IMR-90 (cell line): ENCODE measurements at regions not wholly inside any gene's neighbourhood (a gene's known extent, or its start where the extent isn't known, plus 50 kb on each side); places are given as distances from the start of the nearest gene placed in this dataset.
A peak's percentile ranks its signal among the peaks of the same experiment; 100 is the strongest.

Experiments used
- ATAC-seq: fragments of 200-7000 bp; cut with Tn5 transposase; 2 replicates; pipeline ENCODE4 v1.9.1; 2020; ENCODE audit warnings: low read depth, mild to moderate bottlenecking, moderate library complexity
- BruUV-seq: library from RNA; stranded (reverse); fragments of 400-500 nt; replicated peaks from 2 replicates; lab custom pipeline; 2021; lab: Mats Ljungman, UMichigan
- CTCF ChIA-PET: fragments of 300-600 bp; formaldehyde crosslinking; extraction: SDS; loops from one replicate; lab custom pipeline; 2021; ENCODE audit warnings: antibody characterized with exemption; lab: Yijun Ruan, JAX
- POLR2A ChIA-PET: fragments of 300-600 bp; sonication (Branson Sonifier 250); formaldehyde crosslinking; loops from one replicate; lab custom pipeline; 2022; ENCODE audit warnings: antibody characterized with exemption; ENCODE audit not compliant: unreplicated experiment; lab: Charles Lee
- DNase-seq: peaks from one replicate; pipeline ENCODE4 v3.0.0; 2013
- H2AFZ ChIP-seq: replicated peaks from 2 replicates; pipeline ENCODE3; 2013; ENCODE audit warnings: low read length, mild to moderate bottlenecking; ENCODE audit not compliant: poor library complexity
- H2AK5ac ChIP-seq: 2 replicates; pipeline ENCODE4 v1.6.1; 2013; ENCODE audit warnings: low read depth, low read length, inconsistent platforms
- H2AK9ac ChIP-seq: replicated peaks from 2 replicates; pipeline ENCODE3; 2013; ENCODE audit warnings: mild to moderate bottlenecking, low read depth, low read length, moderate library complexity; ENCODE audit not compliant: poor library complexity
- H2BK120ac ChIP-seq: 2 replicates; pipeline ENCODE4 v1.6.1; 2013; ENCODE audit warnings: low read depth, low read length, inconsistent platforms
- H2BK15ac ChIP-seq: 3 replicates; pipeline ENCODE4 v1.6.1; 2013; ENCODE audit warnings: low read depth, low read length, inconsistent platforms
- H2BK20ac ChIP-seq: 2 replicates; pipeline ENCODE4 v1.6.1; 2013; ENCODE audit warnings: low read depth, mild to moderate bottlenecking, inconsistent platforms, low read length, moderate library complexity
- H2BK5ac ChIP-seq: 2 replicates; pipeline ENCODE4 v1.6.1; 2013; ENCODE audit warnings: mild to moderate bottlenecking, low read depth, low read length, inconsistent platforms; ENCODE audit not compliant: poor library complexity, severe bottlenecking
- H3K14ac ChIP-seq: replicated peaks from 2 replicates; pipeline ENCODE4 v1.6.1; 2013; ENCODE audit warnings: low read depth, low read length, inconsistent platforms
- H3K18ac ChIP-seq: 2 replicates; pipeline ENCODE4 v1.6.1; 2013; ENCODE audit warnings: low read depth, low read length, control low read depth
- H3K23ac ChIP-seq: 2 replicates; pipeline ENCODE4 v1.6.1; 2013; ENCODE audit warnings: low read depth, low read length, inconsistent platforms
- H3K27ac ChIP-seq: 2 replicates; pipeline ENCODE4 v1.5.1; 2013; ENCODE audit warnings: mild to moderate bottlenecking, control low read depth, low read length; ENCODE audit not compliant: insufficient read depth
- H3K27me3 ChIP-seq: 2 replicates; pipeline ENCODE4 v1.6.1; 2013; ENCODE audit warnings: low read length; ENCODE audit not compliant: control insufficient read depth, insufficient read depth
- H3K36me3 ChIP-seq: 2 replicates; pipeline ENCODE4 v1.6.1; 2013; ENCODE audit warnings: low read length, mixed read lengths; ENCODE audit not compliant: control insufficient read depth, insufficient read depth
- H3K4ac ChIP-seq: 2 replicates; pipeline ENCODE4 v1.6.1; 2013; ENCODE audit warnings: low read depth, low read length, inconsistent platforms
- H3K4me1 ChIP-seq: 2 replicates; pipeline ENCODE4 v1.6.1; 2013; ENCODE audit warnings: low read length, mixed read lengths; ENCODE audit not compliant: control insufficient read depth, insufficient read depth
- H3K4me2 ChIP-seq: 2 replicates; pipeline ENCODE4 v1.6.1; 2013; ENCODE audit warnings: low read depth, mild to moderate bottlenecking, control low read depth, low read length, moderate library complexity
- H3K4me3 ChIP-seq: 2 replicates; pipeline ENCODE4 v1.5.1; 2013; ENCODE audit warnings: low read depth, mild to moderate bottlenecking, control low read depth, low read length, moderate library complexity; ENCODE audit not compliant: insufficient read depth
- H3K56ac ChIP-seq: 2 replicates; pipeline ENCODE4 v1.6.1; 2013; ENCODE audit warnings: low read length, inconsistent platforms; ENCODE audit not compliant: insufficient read depth; ENCODE audit errors: extremely low read depth
- H3K79me1 ChIP-seq, 2 experiments: 2 replicates each; pipeline ENCODE4 v1.6.1; 2013; ENCODE audit warnings: low read length in 2 of 2, inconsistent platforms in 1 of 2, low read depth in 1 of 2
- H3K9ac ChIP-seq: 2 replicates; pipeline ENCODE4 v1.6.1; 2013; ENCODE audit warnings: low read depth, low read length, control low read depth
- H3K9me1 ChIP-seq: 2 replicates; pipeline ENCODE4 v1.6.1; 2013; ENCODE audit warnings: low read length, inconsistent platforms; ENCODE audit not compliant: insufficient read depth
- H3K9me3 ChIP-seq: 2 replicates; pipeline ENCODE4 v1.6.1; 2013; ENCODE audit warnings: low read length; ENCODE audit not compliant: control insufficient read depth, insufficient read depth
- H4K20me1 ChIP-seq: 2 replicates; pipeline ENCODE4 v1.6.1; 2013; ENCODE audit warnings: low read length, inconsistent platforms; ENCODE audit not compliant: insufficient read depth
- H4K5ac ChIP-seq: 2 replicates; pipeline ENCODE4 v1.6.1; 2013; ENCODE audit warnings: mild to moderate bottlenecking, low read depth, low read length, control low read depth
- H4K8ac ChIP-seq, 2 experiments: 2 replicates each; pipeline ENCODE4 v1.6.1; 2013; ENCODE audit warnings: low read depth in 2 of 2, low read length in 2 of 2, control low read depth in 1 of 2, inconsistent platforms in 1 of 2
- H4K91ac ChIP-seq: 2 replicates; pipeline ENCODE4 v1.6.1; 2013; ENCODE audit warnings: low read depth, low read length, inconsistent platforms; ENCODE audit not compliant: insufficient read depth
- CEBPB ChIP-seq: IDR thresholded peaks from 2 replicates; pipeline ENCODE4 v1.6.1; 2012; ENCODE audit warnings: low read depth, low read length, improper control_type of control experiment
- CTCF ChIP-seq: conservative IDR thresholded peaks from 2 replicates; pipeline ENCODE4 v1.5.1; 2012; ENCODE audit warnings: mild to moderate bottlenecking, low read depth, low read length, improper control_type of control experiment
- FOS ChIP-seq: fragments of 150-350 bp; IDR thresholded peaks from 2 replicates; pipeline ENCODE4 v1.6.1; 2016; ENCODE audit warnings: low read depth, low read length
- POLR2A ChIP-seq: IDR thresholded peaks from 2 replicates; pipeline ENCODE4 v1.6.1; 2012; ENCODE audit warnings: mild to moderate bottlenecking, low read depth, low read length
- RAD21 ChIP-seq: IDR thresholded peaks from 2 replicates; pipeline ENCODE4 v1.6.1; 2012; ENCODE audit warnings: low read length, improper control_type of control experiment
- RCOR1 ChIP-seq: IDR thresholded peaks from 2 replicates; pipeline ENCODE4 v1.6.1; 2012; ENCODE audit warnings: mild to moderate bottlenecking, low read length, improper control_type of control experiment; ENCODE audit not compliant: insufficient replicate concordance
- WGBS, 2 experiments: methylation state at CpG; one replicate each; pipeline versions ENCODE4 v1.1.5 to v1.1.7; 2013; ENCODE audit warnings: missing lambda C conversion rate in 2 of 2; ENCODE audit not compliant: insufficient read length in 1 of 2; ENCODE audit errors: extremely low coverage in 2 of 2; 5-methylcytosine and 5-hydroxymethylcytosine counted together
- dilution Hi-C: fragments of 300-500 bp; cut with HindIII; formaldehyde crosslinking; loops from one replicate; pipeline ENCODE4 v1.14.3; 2018; ENCODE audit warnings: low sequenced_read_pairs; ENCODE audit not compliant: unreplicated experiment
- in situ Hi-C: fragments of 300-500 bp; cut with MboI; formaldehyde crosslinking; loops from 3 replicates; pipeline ENCODE4 v1.14.3; 2019; ENCODE audit warnings: low sequenced_read_pairs, inconsistent platforms, mixed read lengths
- intact Hi-C: fragments of 100-400 bp; cut with micrococcal nuclease; formaldehyde crosslinking; loops from 2 replicates; pipeline ENCODE4 v1.10.0; 2022

- Histone ChIP-seq H2BK120ac (no peak overlapping the region), H4K20me1 (peaks cover 4% of the 10 kb centered on the region), H2BK15ac (no peak overlapping the region), H3K9me3 (no peaks in the 10 kb centered on the region), H3K18ac (no peak overlapping the region), H2BK20ac (no peak overlapping the region), H3K36me3 (peaks cover 13% of the 10 kb centered on the region; the same call in 1 of the 2 replicates), H3K4ac (no peak overlapping the region), H3K9me1 (peaks cover 6% of the 10 kb centered on the region; the same call in 1 of the 2 replicates), H2AK5ac (no peak overlapping the region), H3K23ac (0 out of 2 replicates have a peak overlapping the region, but pooled peaks have one; percentile 67), H4K8ac (no peak overlapping the region), H3K9ac (no peak overlapping the region), H2BK5ac (no peak overlapping the region), H3K4me3 (no peak overlapping the region), H3K56ac (no peak overlapping the region), H4K5ac (no peak overlapping the region), H3K14ac (no peak overlapping the region; the same call in 1 of the 2 replicates), H3K4me1 (peaks cover 9% of the 10 kb centered on the region), H2AFZ (no peak overlapping the region), H4K91ac (no peak overlapping the region), H3K27me3 (no peaks in the 10 kb centered on the region), H3K4me2 (no peak overlapping the region), H3K27ac (no peak overlapping the region), H2AK9ac (no peak overlapping the region), H3K79me1 (peaks cover 37 to 46% of the 10 kb centered on the region in 2 experiments)
- no peak for ATAC-seq
- no TSS peak for BruUV-seq
- POLR2A ChIA-PET = no interaction called here
- peak; percentile 5 for DNase-seq
- dilution Hi-C loops (no loop called here), in situ Hi-C loops (no loop called here), intact Hi-C loops (no loop called here)
- no CpG with 5 or more reads among the region's 8 CpGs for WGBS, 2 experiments
- CTCF ChIA-PET = interaction anchor here (0.6 to 0.7 kb wide), 2 partner anchors 338 to 596 kb away, joined by 6 to 7 read pairs; no protein-coding TSS in a partner anchor
- TF ChIP-seq POLR2A (no peak), FOS (no peak), CTCF (no peak), RAD21 (no peak), CEBPB (no peak), RCOR1 (no peak)
Observed at GRCh38 chr14:89576960-89577359, 159.9 kb upstream of the FOXN3 start.
